HEK293T (cell line): ENCODE measurements at regions not wholly inside any gene's neighbourhood (a gene's known extent, or its start where the extent isn't known, plus 50 kb on each side); places are given as distances from the start of the nearest gene placed in this dataset.

Experiments
- ARNT ChIP-seq: fragments of 450-650 bp; IDR thresholded peaks from 2 replicates; pipeline ENCODE4 v1.6.1; 2017; ENCODE audit warnings: mild to moderate bottlenecking
- BHLHE40 ChIP-seq: fragments of 450-650 bp; IDR thresholded peaks from 2 replicates; pipeline ENCODE4 v1.6.1; 2016; ENCODE audit warnings: mild to moderate bottlenecking, moderate library complexity, borderline replicate concordance
- ELF4 ChIP-seq: fragments of 450-650 bp; IDR thresholded peaks from 2 replicates; pipeline ENCODE4 v1.6.1; 2017; ENCODE audit warnings: antibody characterized with exemption
- FOXA1 ChIP-seq: fragments of 450-650 bp; IDR thresholded peaks from 2 replicates; pipeline ENCODE4 v1.6.1; 2016; ENCODE audit warnings: mild to moderate bottlenecking
- SUZ12 ChIP-seq: fragments of 450-650 bp; IDR thresholded peaks from 2 replicates; pipeline ENCODE4 v1.6.1; 2016; ENCODE audit warnings: mild to moderate bottlenecking

- TF ChIP-seq SUZ12 (no peak), ARNT (no peak), BHLHE40 (no peak), FOXA1 (no peak), ELF4 (no peak)
These were observed 344.9 kb upstream of the SLC14A2 start for GRCh38 chr18:45270289-45270771.
